Loucy (cell line): ENCODE measurements at regions not wholly inside any gene's neighbourhood (a gene's known extent, or its start where the extent isn't known, plus 50 kb on each side); places are given as distances from the start of the nearest gene placed in this dataset.

ENCODE experiments used
- EZH2phosphoT487 ChIP-seq: fragments of 200-600 bp; IDR thresholded peaks from 2 replicates; pipeline ENCODE4 v1.6.1; 2018; ENCODE audit warnings: antibody characterized with exemption, mild to moderate bottlenecking, moderate library complexity, borderline replicate concordance
- TF ChIP-seq, protein P1 (sequence below): fragments of 200-600 bp; sonication (generic); conservative IDR thresholded peaks from 2 replicates; pipeline ENCODE4 v1.5.1; 2014; ENCODE audit warnings: mild to moderate bottlenecking, antibody characterized with exemption, low read length

DNA sequence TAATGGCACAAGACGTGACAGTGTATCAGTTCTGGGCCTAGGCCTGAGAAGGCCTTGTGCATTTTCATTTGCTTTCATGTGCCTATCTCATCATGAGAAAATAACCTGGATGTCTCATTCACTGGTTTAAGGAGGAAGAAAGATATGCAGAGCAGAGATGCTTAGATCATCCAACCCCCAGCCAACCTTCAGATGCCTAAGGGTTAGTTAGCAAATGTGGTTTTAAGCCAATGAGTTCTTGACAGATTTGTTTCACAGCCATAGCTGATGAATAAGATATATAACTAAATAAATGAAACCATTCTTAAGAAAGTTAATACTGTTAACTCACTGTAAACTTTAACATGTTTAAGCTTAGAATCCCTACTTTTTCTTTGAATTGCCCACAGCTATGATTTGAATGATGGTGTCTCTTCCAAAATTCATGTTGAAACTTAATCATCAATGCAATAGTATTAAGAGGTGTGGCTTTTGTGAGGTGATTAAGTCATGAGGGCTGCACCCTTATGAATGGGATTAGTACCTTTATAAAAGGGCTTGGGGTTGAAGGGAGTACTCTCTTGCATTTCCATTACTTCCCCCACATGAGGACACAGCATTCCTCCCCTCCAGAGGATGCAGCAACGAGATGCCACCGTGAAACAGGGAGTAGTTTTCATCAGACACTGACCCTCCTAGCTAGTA is 324.6 kb upstream of the TBC1D5 start:
- TF ChIP-seq, protein P1, sequence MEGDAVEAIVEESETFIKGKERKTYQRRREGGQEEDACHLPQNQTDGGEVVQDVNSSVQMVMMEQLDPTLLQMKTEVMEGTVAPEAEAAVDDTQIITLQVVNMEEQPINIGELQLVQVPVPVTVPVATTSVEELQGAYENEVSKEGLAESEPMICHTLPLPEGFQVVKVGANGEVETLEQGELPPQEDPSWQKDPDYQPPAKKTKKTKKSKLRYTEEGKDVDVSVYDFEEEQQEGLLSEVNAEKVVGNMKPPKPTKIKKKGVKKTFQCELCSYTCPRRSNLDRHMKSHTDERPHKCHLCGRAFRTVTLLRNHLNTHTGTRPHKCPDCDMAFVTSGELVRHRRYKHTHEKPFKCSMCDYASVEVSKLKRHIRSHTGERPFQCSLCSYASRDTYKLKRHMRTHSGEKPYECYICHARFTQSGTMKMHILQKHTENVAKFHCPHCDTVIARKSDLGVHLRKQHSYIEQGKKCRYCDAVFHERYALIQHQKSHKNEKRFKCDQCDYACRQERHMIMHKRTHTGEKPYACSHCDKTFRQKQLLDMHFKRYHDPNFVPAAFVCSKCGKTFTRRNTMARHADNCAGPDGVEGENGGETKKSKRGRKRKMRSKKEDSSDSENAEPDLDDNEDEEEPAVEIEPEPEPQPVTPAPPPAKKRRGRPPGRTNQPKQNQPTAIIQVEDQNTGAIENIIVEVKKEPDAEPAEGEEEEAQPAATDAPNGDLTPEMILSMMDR, result no peak
- no peak for TF ChIP-seq EZH2phosphoT487
